Fibroblast of gingiva (primary cell): ENCODE measurements at regions not wholly inside any gene's neighbourhood (a gene's known extent, or its start where the extent isn't known, plus 50 kb on each side); places are given as distances from the start of the nearest gene placed in this dataset.

Experiments
- DNase-seq: peaks from one replicate; pipeline ENCODE4 v3.0.0-alpha.2; 2011; ENCODE audit warnings: low read depth

DNA sequence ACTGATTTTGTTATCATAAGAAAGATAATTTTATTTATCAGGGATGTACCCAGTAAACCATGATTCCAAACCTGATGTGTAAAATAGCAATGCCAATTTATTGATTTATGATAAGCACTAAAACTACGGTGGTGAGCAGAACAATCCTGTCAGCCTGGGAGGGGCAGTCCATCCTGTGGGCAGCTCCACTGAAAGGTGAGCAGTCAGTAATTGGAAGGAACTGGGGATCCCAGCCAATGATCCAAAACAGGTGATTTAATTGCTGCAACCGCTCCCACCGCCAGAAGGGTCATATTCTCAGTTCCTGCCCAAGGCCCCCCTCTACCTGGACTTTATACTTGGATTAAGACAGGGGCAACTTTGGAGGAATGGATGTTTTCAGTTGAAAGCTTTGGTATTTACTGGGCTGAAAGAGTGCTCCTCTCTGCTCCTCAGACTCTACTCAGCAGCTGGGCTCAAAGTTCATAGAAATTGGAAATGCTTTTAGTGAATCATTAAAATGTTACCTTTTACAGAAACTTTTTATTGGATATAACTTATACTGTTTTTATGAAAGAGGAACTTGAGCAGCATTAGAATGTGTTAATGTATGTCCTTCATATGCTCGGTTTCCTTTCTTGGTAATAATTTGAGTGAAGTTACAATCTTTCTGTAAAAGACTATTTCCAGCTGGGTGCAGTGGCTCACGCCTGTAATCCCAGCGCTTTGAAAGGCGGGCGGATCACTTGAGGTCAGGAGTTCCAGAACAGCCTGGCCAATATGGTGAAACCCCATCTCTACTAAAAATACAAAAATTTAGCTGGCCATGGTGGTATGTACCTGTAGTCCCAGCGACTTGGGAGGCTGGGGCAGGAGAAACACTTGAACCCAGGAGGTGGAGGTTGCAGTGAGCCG is 198.6 kb upstream of the IL12A start:
- DNase-seq: no peak

DNA sequence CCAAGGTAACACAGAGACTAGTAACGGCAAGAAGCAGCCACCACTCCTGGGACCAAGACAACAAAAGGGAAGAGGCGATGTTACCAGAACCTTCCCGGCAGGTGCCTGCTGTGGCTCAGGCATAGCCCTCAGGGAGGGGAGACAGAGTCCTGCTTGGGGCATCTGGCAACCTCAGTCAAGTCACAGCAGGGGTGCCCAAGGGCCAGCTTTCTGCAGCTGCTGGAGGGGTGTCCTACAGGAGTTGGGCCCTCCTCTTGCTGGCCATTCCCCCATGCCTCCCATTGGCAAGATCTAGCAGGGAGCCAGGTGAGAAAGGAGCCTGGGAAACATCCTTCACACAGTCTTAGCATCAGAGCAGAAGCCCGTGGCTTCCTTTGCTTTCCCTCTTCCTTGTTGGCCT is 197.3 kb upstream of the IL12A start:
- DNase-seq: no peak

DNA sequence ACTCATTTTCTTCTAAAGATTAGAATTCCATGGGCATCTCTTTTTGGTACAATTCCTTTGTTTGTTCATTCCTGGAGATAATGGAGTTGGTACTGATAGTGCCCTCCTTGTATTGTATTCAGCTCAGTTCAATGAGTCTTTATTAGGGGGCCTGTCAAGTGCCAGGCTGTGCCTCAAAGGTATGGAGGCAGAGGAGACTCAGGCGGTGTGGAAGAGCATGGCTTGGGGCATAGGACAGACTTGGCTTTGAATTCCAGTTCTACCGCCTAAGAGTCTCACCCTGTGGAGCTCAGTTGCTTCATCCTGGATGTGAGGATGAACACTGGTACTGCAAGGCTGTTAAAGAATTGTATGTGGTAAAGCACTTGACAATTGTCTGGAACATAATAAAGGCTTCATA is 196.6 kb upstream of the IL12A start:
- no peak for DNase-seq

DNA sequence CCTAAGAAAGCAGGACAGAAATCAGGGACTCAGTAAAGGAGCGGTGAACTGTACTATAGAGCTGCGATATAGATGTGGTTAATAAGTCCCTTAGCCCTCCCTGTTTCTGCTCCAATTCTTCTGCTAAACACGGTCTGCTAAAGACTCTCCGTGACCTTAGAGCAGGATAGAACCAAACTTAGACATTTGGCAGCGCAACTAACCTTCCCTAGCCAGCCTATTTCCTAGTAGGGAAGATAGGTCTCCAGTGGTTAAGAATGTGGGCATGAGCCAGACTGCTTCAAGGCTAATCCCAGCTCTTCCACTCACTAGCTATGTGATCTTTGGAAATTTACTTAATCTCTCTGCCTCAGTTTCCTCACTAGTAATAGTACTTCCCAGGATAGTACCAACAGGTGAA is 193.6 kb upstream of the IL12A start:
- DNase-seq: no peak

DNA sequence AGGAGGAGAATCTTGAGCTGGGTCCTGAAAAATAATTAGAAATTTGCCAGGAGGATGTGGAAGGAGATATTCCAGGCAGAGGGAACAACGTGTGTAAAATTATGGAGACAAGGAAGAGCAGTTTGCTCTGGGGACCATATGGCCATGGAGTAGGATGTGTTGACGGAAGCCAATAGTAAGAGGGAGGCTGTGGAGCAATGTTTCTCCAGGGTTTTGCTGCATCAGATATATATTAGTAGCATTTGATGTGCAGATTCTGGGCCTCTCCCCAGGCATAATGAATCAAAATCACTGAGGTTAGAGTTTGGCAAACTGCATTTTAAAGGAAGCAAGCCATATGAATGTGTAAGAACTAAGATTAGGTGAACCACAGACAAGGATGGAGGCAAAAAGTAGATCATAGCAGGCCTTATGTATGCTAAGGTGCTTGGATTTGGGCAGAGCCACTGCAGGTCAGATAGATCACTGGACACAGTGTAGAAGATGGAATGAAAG is 192.9 kb upstream of the IL12A start:
- DNase-seq: no peak

DNA sequence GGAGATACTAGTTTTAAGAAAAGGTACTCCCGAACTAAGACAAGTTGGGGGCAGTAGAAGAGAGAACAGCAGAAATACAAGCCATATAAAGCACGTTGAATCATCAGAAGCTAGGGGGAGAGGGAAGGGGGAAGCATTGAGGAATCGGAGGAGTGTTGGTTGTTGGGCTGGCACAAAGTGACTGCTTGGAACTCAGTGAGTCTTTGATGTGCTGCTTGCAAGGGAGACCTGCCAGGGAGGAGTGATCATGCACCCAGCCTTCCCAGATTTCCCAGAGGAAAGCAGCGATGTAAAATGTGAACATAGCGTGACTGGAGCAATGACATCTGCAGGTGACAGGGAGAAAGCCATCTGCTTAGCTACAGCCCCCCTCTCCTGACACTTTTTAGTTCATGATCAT is 192.4 kb upstream of the IL12A start:
- no peak for DNase-seq

GRCh38 chr3:159796744-159797143 is 191.9 kb upstream of the IL12A start:
- peak; percentile 56 for DNase-seq

DNA sequence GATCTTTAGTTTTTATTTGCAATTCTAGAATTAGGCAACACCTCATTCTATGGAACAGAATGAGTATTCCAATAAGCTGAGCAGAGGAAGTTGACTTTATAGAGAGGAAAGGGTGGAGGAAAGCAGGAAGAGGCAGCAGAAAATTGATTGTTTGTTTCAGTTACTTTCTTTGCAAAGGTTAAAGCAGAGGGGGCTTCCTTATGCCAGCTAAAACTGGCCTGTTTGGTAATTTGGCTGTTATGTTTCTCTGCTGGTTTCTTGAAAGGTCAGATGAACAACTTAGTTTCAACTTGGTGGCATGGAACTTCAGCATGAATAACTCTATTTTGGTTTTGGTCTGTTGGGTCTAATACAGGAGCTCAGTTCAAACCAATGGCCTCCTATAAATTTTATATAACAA is 190.9 kb upstream of the IL12A start:
- no peak for DNase-seq

DNA sequence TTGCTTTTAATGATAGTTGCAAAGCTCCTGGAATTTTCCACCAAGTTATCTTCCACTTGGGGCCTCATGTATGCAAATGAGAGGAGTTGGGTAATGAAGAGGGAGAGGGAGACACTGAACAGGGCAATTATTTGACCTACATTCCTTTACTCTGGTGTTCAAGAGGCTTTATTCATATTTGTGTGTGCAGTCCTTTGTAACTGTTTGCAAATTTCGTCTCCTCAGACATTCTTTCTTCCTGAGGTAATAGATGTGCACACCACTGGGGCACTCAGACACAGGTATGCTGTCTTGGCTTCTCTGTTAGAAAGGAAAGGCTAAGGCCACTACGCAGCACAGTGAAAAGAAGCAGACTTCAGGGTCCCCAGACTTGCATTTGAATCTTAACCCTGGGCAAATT is 189.7 kb upstream of the IL12A start:
- peak; percentile 32 for DNase-seq

- no peak for DNase-seq
Measured at GRCh38 chr3:159800434-159801155, 188.0 kb upstream of the IL12A start.

GRCh38 chr3:159802864-159803263 is 185.8 kb upstream of the IL12A start:
- no peak for DNase-seq

DNA sequence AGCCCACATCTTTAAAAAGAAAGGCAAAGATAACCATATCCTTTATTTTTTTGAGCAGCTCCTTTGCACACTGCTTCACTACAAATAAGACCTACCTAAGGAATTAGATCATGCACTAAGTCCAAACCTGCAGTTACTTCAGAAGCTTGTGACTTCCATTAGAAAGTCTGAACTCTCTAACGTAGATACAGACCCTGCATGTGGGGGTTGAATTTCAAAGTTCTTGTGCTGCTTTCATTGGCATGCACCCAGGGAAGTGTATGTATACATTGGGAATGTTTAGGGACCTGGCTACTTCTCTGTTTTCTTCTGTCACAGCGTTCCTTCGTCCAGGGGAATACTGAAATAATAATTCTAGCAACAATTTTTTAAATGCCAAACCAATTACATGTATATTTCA is 185.2 kb upstream of the IL12A start:
- DNase-seq: no peak

GRCh38 chr3:159804726-159805410 is 183.8 kb upstream of the IL12A start:
- DNase-seq: peak; percentile 81

GRCh38 chr3:159805411-159805772 is 183.2 kb upstream of the IL12A start:
- no peak for DNase-seq

DNA sequence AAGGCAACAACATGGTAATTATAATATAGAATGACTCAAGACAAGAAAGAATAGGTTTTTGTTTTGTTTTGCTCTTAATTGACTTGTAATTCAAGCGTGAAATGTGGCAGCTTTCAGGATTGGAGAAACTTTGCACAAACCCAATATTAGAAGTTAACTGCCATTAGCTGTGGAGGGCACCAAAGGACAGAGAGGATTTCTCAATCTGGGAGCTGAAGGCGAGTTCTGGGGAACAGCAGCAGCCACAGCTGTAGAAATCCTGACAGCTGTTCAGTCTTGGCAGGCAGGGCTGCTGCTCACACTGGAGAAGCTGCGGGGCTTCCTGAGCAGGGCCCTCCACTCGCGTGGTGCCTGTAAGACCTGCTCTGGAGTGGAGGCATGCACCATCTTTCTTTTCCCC is 182.2 kb upstream of the IL12A start:
- DNase-seq: peak; percentile 42

- no peak for DNase-seq
Measured at GRCh38 chr3:159807137-159808040, 181.2 kb upstream of the IL12A start.

- peak; percentile 33 for DNase-seq
Measured at GRCh38 chr3:159813822-159814531, 174.7 kb upstream of the IL12A start.

- DNase-seq: no peak
Measured at GRCh38 chr3:159816512-159816911, 172.1 kb upstream of the IL12A start.

DNA sequence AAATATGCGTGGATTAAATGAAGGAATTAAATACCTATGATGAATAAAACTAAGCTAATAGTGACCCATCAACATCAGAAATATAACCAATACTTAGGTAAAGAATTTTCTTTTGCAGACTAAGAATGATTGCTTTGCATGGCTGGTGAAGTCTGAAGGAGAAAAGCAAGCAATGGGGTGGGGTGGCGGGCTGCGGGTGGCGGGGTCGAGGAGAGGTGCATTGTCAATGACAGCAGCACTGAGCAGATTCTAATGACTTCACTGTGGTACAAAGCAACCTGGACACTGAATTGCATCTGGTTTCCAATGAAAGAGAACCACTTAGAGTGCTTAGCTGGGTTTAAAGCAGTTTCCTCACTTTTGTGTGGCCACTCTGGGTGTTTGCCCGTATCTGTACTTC is 171.5 kb upstream of the IL12A start:
- DNase-seq: no peak

- DNase-seq: no peak
Measured at GRCh38 chr3:159817571-159817970, 171.1 kb upstream of the IL12A start.

- DNase-seq: no peak
Measured at GRCh38 chr3:159818399-159818798, 170.2 kb upstream of the IL12A start.
